GM23248 (cell line): ENCODE measurements at regions not wholly inside any gene's neighbourhood (a gene's known extent, or its start where the extent isn't known, plus 50 kb on each side); places are given as distances from the start of the nearest gene placed in this dataset.

ENCODE experiments used
- EZH2 ChIP-seq: fragments of 200-600 bp; sonication (generic); IDR thresholded peaks from 2 replicates; pipeline ENCODE4 v1.6.1; 2018; ENCODE audit warnings: antibody characterized with exemption, mild to moderate bottlenecking; ENCODE audit not compliant: insufficient read depth, poor library complexity, severe bottlenecking
- EZH2phosphoT487 ChIP-seq: fragments of 200-600 bp; sonication (generic); IDR thresholded peaks from 2 replicates; pipeline ENCODE4 v1.6.1; 2018; ENCODE audit warnings: antibody characterized with exemption, moderate library complexity, mild to moderate bottlenecking, low read depth; ENCODE audit not compliant: insufficient read depth

DNA sequence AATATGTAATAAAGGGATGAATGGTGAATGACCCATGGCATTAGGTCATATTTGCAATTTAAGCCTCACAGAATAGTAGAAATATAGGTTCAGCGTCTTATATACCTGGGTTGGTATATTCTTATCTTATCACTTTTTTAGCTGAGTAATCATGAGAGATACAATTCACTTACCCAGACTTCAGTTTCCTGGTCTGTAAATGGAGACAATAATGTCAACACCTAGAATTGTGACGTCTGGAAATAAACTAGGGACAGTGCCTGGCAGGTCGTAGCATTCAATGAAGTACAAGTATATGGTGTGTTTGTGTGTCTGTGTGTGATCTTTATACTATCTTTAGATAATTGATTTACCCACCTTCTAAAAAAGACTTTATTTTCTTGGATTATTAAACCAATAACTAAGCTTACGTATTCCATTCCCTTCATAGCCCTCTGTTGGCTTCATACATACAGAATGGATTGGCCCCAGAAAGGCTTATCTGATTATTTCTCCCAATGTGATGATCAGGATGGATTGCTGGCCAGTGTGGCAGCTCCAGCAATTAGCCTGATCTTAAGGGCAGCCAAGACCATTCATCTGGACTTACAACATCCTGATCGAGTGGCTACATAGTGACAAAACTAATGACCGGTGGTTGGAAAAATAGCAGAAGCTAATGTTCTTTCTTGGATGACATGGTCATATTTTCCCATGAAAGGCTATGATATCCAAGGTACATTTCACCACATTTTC lies 121.2 kb upstream of the NPVF start:
- TF ChIP-seq EZH2 (no peak), EZH2phosphoT487 (no peak)
